ENCODE measurements at regions not wholly inside any gene's neighbourhood (a gene's known extent, or its start where the extent isn't known, plus 50 kb on each side); places are given as distances from the start of the nearest gene placed in this dataset.

DNA sequence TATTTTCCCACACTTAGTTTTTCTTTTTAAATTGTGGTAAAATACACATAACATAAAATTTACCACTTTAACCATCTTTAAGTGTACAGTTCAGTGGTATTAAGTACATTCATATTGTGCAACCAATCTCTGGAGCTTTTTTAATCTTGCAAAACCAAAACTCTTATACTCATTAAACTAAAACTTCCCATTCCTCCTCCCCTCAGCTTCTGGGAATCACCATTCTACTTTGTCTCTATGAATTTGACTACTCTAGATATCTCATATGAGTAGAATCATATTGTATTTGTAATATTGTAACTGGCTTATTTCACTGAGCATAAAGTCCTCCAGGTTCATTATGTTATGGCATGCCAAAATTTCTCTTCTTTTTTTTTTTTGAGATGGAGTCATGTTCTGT, 86.4 kb upstream of the JAZF1 start:
- TF ChIP-seq, protein P1, sequence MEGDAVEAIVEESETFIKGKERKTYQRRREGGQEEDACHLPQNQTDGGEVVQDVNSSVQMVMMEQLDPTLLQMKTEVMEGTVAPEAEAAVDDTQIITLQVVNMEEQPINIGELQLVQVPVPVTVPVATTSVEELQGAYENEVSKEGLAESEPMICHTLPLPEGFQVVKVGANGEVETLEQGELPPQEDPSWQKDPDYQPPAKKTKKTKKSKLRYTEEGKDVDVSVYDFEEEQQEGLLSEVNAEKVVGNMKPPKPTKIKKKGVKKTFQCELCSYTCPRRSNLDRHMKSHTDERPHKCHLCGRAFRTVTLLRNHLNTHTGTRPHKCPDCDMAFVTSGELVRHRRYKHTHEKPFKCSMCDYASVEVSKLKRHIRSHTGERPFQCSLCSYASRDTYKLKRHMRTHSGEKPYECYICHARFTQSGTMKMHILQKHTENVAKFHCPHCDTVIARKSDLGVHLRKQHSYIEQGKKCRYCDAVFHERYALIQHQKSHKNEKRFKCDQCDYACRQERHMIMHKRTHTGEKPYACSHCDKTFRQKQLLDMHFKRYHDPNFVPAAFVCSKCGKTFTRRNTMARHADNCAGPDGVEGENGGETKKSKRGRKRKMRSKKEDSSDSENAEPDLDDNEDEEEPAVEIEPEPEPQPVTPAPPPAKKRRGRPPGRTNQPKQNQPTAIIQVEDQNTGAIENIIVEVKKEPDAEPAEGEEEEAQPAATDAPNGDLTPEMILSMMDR (IDR thresholded peaks at IDR 0.05) = no peak
- TF ChIP-seq POLR2A (IDR thresholded peaks at IDR 0.05) = no peak

Data from right lobe of liver (tissue), 4 donors.